ENCODE measurements at regions not wholly inside any gene's neighbourhood (a gene's known extent, or its start where the extent isn't known, plus 50 kb on each side); places are given as distances from the start of the nearest gene placed in this dataset.
"Not testable (repeated sequence)": the region's sequence is repeated elsewhere in the genome, so short reads cannot be mapped to it uniquely, and the experiment has no call there.

- Histone ChIP-seq H3K27ac (ENCODE audit: low read depth, low read length) (no peak overlapping the region), H3K4me2 (ENCODE audit: low read depth, low read length, poor library complexity, severe bottlenecking) (no peak overlapping the region), H3K79me2 (ENCODE audit: insufficient read depth, low read length) (no peaks in the 10 kb centered on the region), H3K9me2 (replicated peaks; ENCODE audit: insufficient read depth, low read length) (no peaks in the 10 kb centered on the region), H3K36me3 (ENCODE audit: low read length) (no peaks in the 10 kb centered on the region), H3K27me3 (ENCODE audit: low read length) (no peaks in the 10 kb centered on the region), H2AFZ (ENCODE audit: low read depth, low read length, severe bottlenecking) (no peak overlapping the region), H4K20me1 (ENCODE audit: low read depth, low read length) (no peaks in the 10 kb centered on the region), H3K9me3 (ENCODE audit: insufficient read depth, low read length) (no peaks in the 10 kb centered on the region), H3K9ac (ENCODE audit: low read length) (no peak overlapping the region), H3F3A (ENCODE audit: insufficient read depth) (no peaks in the 10 kb centered on the region), H3K4me3 (ENCODE audit: insufficient read depth, low read length, poor library complexity, severe bottlenecking) (no peak overlapping the region)
- TF ChIP-seq EZH2phosphoT487 (conservative IDR thresholded peaks at IDR 0.05; ENCODE audit: low read length) (no peak), CTCF (IDR thresholded peaks at IDR 0.05; ENCODE audit: insufficient read depth, low read length, poor library complexity, severe bottlenecking) (no peak)
Observed at GRCh38 chr2:66185497-66186054, 249.3 kb upstream of the MEIS1 start.

- H3K9me2 ChIP-seq (replicated peaks; ENCODE audit: insufficient read depth, low read length); H2AFZ ChIP-seq (ENCODE audit: low read depth, low read length, severe bottlenecking); H3F3A ChIP-seq (ENCODE audit: insufficient read depth); H3K27ac ChIP-seq (ENCODE audit: low read depth, low read length); H3K4me2 ChIP-seq (ENCODE audit: low read depth, low read length, poor library complexity, severe bottlenecking); H4K20me1 ChIP-seq (ENCODE audit: low read depth, low read length); H3K79me2 ChIP-seq (ENCODE audit: insufficient read depth, low read length); H3K9ac ChIP-seq (ENCODE audit: low read length); H3K36me3 ChIP-seq (ENCODE audit: low read length); H3K9me3 ChIP-seq (ENCODE audit: insufficient read depth, low read length); H3K27me3 ChIP-seq (ENCODE audit: low read length); H3K4me3 ChIP-seq (ENCODE audit: insufficient read depth, low read length, poor library complexity, severe bottlenecking): not testable (repeated sequence)
Observed at GRCh38 chr2:66177128-66177796, 257.7 kb upstream of the MEIS1 start.

GRCh38 chr2:66174491-66174890 is 260.4 kb upstream of the MEIS1 start:
- Histone ChIP-seq H3K27me3 (ENCODE audit: low read length) (no peaks in the 10 kb centered on the region), H3K4me3 (ENCODE audit: insufficient read depth, low read length, poor library complexity, severe bottlenecking) (no peak overlapping the region), H3K9me3 (ENCODE audit: insufficient read depth, low read length) (no peaks in the 10 kb centered on the region), H3K27ac (ENCODE audit: low read depth, low read length) (no peak overlapping the region), H3K9ac (ENCODE audit: low read length) (no peak overlapping the region), H3K36me3 (ENCODE audit: low read length) (no peaks in the 10 kb centered on the region), H3F3A (ENCODE audit: insufficient read depth) (no peaks in the 10 kb centered on the region), H3K79me2 (ENCODE audit: insufficient read depth, low read length) (no peaks in the 10 kb centered on the region), H4K20me1 (ENCODE audit: low read depth, low read length) (no peaks in the 10 kb centered on the region), H2AFZ (ENCODE audit: low read depth, low read length, severe bottlenecking) (no peak overlapping the region), H3K9me2 (replicated peaks; ENCODE audit: insufficient read depth, low read length) (no peaks in the 10 kb centered on the region), H3K4me2 (ENCODE audit: low read depth, low read length, poor library complexity, severe bottlenecking) (no peak overlapping the region)
- TF ChIP-seq EZH2phosphoT487 (conservative IDR thresholded peaks at IDR 0.05; ENCODE audit: low read length) (no peak), CTCF (IDR thresholded peaks at IDR 0.05; ENCODE audit: insufficient read depth, low read length, poor library complexity, severe bottlenecking) (no peak)

GRCh38 chr2:66173645-66174044 is 261.3 kb upstream of the MEIS1 start:
- H3K4me2 ChIP-seq (ENCODE audit: low read depth, low read length, poor library complexity, severe bottlenecking): no peak overlapping the region
- no peak overlapping the region for H2AFZ ChIP-seq (ENCODE audit: low read depth, low read length, severe bottlenecking)
- H3K4me3 ChIP-seq (ENCODE audit: insufficient read depth, low read length, poor library complexity, severe bottlenecking): no peak overlapping the region
- H3K9ac ChIP-seq (ENCODE audit: low read length): no peak overlapping the region
- H3K27me3 ChIP-seq (ENCODE audit: low read length): no peaks in the 10 kb centered on the region
- no peaks in the 10 kb centered on the region for H3K36me3 ChIP-seq (ENCODE audit: low read length)
- H3K9me2 ChIP-seq (replicated peaks; ENCODE audit: insufficient read depth, low read length): no peaks in the 10 kb centered on the region
- no peaks in the 10 kb centered on the region for H3F3A ChIP-seq (ENCODE audit: insufficient read depth)
- no peaks in the 10 kb centered on the region for H3K79me2 ChIP-seq (ENCODE audit: insufficient read depth, low read length)
- H3K27ac ChIP-seq (ENCODE audit: low read depth, low read length): no peak overlapping the region
- H4K20me1 ChIP-seq (ENCODE audit: low read depth, low read length): no peaks in the 10 kb centered on the region
- TF ChIP-seq CTCF (IDR thresholded peaks at IDR 0.05; ENCODE audit: insufficient read depth, low read length, poor library complexity, severe bottlenecking) (no peak), EZH2phosphoT487 (conservative IDR thresholded peaks at IDR 0.05; ENCODE audit: low read length) (no peak)
- H3K9me3 ChIP-seq (ENCODE audit: insufficient read depth, low read length): no peaks in the 10 kb centered on the region
